GM21723 (cell line): ENCODE measurements at regions not wholly inside any gene's neighbourhood (a gene's known extent, or its start where the extent isn't known, plus 50 kb on each side); places are given as distances from the start of the nearest gene placed in this dataset.
"Not testable (repeated sequence)": the region's sequence is repeated elsewhere in the genome, so short reads cannot be mapped to it uniquely, and the experiment has no call there.

Source experiments
- ATAC-seq: cut with Tn5 transposase; IDR thresholded peaks from one replicate; pipeline ENCODE4 v1.9.1; 2021; ENCODE audit warnings: mild to moderate bottlenecking, moderate library complexity; ENCODE audit not compliant: unreplicated experiment

DNA sequence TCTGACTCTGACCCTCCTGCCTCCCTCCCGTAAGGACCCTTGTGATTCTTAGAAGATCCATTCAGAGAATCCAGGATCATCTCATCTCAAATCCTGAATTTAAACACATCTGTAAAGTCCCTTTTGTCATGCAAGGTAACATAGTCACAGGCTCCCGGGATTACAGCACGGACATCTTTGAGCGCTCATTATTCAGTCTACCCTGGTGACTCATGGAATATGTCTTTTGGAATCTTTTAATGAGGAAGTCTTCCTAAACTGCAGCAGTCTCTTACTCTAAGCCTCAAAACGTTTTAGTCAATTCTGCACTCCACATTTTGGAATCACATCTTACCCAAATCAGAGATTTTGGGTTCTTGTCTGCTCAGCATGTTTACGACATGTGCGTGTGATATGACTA is 198.5 kb upstream of the IRF2BP2 start:
- not testable (repeated sequence) for ATAC-seq

DNA sequence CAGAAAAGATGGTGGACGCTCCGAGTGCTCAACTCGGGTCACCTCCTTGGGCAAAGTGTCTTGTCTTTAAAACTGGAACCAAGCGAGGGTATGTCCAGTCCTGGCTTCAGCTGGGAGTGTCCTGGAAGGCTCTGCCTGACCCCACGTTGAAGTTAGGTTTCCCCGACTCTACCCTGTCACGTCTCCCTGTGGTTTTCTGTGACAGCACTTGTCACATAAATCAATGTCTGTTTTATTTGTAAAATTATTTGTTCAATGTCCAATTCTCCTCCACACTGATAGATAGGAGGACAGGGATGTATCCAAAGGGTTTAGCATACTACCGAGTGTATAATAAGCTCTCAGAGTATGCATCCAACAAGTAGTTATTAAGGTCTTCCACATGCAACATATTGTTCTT is 197.7 kb upstream of the IRF2BP2 start:
- not testable (repeated sequence) for ATAC-seq

DNA sequence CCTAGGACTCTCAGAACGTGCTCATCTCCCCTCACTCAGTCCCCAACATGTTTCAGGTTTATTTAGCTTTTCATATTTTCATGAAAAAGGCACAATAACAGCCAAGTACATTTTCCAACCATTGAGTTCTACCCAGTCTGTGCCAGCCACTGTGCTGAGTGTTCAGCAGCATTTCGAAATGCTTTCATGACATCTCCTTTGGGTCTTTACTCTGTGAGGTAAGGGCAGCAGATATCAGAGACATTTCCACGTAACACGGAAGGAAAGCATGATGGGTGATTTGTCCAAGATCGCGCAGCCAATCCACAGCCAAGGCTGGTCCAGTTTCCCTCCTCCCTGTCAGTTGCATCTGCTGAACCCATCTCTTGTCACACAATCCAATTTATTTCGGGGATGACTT is 192.6 kb upstream of the IRF2BP2 start:
- ATAC-seq = not testable (repeated sequence)

DNA sequence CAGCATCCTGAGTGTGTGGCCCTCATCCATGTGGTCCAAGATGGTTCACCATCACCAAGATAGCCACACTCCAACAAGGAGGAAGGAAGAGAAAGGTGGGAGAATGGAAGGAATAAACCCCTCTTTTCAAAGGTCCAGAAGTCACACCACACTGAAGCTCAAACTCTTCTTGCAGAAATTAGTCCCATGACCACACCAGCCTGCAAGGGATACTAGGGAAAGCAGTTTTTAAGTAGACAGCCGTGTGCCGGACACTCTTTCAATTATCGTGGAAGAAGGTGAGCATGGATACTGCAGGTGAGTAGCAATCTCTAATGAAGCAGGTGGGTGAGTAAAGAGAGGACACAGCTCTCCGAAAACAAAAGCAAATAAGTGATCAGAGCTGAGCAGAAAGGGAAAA is 191.7 kb upstream of the IRF2BP2 start:
- not testable (repeated sequence) for ATAC-seq

DNA sequence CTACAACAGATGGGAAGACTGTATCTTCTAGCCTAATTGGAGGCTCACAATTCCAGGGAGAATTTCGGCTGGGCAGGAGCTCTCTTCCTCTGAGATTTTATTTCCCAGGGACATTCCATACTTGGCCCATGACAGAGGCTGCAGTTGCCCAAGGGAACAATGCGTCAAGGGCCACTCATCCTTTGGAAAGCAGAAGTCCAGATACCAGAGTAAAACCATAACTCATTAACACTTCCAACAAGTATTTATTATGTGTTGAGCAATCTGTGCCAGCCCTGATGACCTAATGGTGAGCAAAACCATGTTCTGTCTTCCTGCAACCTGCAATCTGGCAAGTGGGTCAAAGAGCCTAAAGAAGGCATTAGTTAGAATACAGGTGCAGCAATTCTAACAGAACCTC is 191.2 kb upstream of the IRF2BP2 start:
- ATAC-seq = not testable (repeated sequence)

DNA sequence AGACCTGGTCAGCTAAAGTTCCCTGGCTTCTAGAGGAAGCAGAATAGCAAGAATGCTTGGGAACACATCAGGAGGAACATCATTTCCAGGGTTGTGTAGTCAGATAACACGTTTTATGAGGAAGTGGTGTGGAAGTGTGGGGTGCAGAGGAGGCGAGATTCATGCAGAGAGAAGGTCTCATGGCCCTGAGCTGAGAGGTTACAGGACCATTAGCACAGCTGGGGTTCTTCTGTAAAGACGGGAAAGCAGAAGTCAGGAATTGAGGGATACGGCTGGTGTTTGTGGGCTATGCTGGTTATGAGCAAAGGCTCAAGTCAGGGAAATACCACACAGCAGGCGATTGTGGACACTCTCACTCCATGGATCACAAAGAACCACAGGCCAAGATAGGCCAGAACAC is 190.6 kb upstream of the IRF2BP2 start:
- not testable (repeated sequence) for ATAC-seq

DNA sequence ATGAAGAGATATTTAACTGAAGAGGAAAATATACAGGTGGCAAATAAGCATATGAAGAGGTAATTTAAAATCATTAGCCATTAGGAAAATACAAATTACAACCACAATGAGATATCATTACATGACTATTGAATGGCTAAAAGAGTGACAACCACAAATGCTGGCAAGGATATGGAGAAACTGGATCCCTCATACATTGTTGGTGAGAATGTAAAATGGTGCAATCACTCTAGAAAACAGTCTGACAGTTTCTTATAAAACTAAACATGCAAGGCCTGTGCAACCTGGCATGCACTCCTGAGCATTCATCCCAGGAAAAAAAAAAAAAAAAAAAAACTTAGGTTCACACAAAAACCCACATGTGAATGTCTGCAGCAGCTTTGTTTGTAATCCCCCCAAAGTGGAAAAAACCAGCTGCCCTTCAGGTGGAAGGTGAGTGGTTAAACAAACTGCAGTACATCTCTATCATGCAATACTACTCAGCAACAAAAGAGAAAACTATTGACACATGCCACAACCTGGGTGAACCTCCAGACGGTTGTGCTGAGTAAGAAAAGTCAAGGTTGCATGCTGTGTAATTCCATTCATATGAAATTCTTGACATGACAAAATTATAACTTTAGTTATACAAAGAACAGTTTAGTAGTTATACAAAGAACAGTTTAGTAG is 189.2 kb upstream of the IRF2BP2 start:
- ATAC-seq = not testable (repeated sequence)

DNA sequence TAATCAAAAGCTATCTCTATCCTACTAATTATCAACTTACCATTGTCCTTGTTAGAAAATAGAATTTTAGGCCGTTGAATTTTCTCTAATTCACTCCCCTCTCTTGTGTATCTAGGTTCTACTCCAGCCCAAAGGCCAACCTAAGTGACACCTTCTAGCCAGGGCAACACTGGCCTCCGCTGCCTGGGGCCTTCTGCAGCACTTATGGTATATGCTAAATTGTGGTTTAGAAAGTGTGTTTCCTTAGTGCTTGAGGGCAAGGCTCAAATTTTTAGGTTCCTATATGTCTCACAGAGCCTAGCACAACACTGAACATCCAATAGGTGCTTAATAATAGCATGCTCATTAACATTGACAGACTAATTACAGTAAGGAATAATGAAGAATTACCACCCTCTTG is 187.2 kb upstream of the IRF2BP2 start:
- not testable (repeated sequence) for ATAC-seq

DNA sequence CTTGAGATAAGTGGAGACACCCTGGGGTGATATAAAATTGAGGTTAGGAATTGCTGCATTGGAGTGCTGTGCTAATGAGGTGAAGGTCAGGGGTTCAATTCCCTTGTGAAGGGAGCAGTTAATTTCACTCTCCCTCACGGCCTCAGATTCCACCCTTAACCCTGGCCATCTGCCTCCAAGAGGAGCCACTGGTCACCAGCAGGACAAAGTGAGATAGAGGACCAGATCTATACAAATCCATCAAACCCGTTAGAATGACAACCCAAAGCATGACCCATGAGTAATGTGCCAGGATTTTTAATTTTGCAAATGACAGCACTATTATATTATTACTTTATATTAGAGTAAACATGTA is 186.4 kb upstream of the IRF2BP2 start:
- not testable (repeated sequence) for ATAC-seq

DNA sequence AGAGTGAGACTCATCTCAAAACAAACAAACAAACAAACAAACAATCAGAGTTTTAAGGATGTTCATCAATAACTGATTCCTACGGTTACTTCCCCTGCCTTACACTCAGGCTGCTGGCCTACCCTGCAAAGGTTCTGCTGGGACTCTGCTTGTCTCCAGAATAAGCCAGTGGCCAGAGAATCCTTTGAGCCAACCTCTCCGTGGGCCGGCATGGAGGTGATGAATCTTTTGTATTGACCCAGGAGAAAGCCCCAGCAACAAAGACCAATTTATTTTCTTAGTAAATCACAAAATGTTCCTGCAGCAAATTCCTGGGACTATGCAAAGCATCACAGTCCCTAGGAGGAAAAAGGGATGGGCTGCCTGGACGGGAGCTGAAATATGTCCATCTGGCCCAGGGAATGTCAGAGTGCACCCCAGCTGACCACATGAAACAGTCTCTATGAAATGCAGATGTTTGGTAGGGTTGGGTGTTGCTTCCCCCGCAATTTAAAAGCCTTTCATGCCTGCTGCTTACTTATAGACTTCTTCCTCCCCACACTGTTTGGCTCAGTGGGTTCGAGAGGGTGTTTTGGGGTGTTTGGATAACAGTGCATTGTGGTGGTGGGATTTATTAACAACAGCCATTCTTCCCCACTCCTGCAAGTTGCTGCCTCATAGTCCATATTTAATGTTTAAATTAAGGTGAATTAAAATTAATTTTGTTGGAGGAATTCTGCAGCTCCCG is 185.9 kb upstream of the IRF2BP2 start:
- ATAC-seq = not testable (repeated sequence)

DNA sequence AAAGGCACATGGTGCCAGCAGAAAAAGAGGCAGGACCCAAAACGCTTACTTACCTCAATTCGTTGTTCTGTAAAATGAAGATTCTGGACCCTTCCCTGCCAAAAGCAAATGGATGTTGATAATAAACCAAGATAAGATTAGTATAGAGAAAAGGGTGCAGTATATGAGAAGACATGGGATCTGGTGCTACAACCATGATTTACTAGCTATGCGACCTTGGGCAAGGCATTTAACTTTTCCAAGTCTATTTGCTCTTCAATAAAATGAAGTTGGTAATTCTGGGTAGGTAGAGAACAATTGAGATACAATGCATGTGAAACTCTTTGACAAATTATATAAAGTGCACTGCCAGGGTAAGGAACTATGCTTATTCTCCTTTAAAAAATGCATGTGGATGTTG is 185.0 kb upstream of the IRF2BP2 start:
- not testable (repeated sequence) for ATAC-seq

DNA sequence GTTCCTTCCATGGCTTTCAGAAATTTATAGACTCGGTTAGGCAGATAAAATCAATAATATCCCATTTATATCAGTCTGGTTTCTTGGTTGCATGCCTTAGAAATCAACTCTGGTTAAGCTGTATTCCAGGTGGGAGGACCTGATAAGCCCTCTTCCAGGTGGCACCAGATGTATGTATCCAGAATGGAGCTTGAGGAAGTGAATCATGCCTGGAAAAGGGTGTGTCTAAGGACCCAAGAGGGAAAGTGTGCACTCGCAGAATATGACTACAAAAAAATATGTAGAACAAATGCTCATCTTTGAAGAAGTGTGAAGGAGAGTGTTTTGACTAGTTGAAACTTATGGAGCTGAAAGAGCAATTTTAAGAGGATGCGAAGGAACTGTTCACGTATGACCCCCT is 184.5 kb upstream of the IRF2BP2 start:
- not testable (repeated sequence) for ATAC-seq

DNA sequence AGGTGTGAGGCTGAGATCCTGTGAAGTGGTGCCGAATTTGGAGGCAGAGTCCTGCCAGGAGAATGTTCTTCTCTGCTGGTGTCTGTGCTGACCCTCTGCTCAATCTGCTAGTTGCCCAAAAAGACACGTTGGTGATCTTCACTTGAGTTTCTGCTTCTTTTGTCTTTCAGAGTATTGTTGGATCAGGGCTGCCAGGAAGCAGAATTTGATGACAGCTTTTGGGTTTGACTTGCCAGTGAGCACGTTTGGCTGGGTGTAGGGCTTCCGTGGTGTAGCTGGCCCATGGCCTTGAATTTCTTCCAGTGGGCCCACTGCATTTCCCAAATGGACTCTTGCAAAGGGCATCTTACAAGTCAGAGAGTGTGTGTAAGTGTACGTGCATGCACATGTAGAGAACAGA is 183.9 kb upstream of the IRF2BP2 start:
- not testable (repeated sequence) for ATAC-seq

DNA sequence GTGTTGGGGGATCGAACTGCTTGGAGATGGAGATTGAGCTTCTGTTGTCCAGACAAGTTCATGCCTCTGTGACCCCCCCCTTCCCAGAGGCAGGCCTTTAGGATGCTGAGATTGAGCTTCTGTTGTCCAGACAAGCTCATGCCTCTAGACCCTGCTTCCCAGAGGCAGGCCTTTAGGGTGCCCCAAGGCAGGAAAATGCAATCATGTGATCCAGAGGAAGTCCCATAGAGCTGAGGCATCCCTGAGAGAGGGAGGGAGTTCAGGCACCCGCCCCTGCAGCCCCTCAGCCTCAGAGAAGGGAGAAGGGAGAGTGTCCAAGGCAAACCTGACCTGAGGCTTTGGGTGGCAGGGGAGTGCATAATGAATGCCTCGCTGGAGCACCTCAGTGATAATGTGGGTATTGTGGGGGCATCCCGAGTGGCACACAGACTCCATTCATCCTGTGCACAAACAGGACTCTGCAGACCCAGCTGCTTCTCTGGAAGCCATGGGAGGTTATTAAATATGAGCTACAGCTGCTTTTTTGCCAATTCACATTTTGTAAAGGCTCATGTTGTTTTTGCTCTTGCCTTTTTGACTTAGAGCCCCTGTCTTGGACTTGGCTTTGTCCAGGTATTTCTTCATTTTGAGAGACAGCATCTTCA is 182.4 kb upstream of the IRF2BP2 start:
- not testable (repeated sequence) for ATAC-seq

DNA sequence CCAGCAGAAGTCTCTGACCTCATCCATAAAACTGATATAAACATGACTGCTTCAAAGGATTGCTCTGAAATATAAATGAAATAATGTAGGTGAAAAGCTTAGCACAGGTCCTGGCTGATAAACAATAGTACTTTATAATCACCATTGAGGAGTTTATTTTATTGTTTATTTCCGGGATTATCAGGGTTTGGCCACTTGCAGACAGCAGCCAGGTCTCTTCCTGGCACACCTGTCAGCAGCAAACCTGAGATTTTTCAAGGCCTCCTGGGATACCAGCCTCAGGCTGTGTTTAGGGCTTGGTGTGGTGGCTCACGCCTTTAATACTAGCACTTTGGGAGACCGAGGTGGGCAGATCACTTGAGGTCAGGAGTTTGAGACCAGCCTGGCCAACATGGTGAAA is 181.6 kb upstream of the IRF2BP2 start:
- ATAC-seq = not testable (repeated sequence)

DNA sequence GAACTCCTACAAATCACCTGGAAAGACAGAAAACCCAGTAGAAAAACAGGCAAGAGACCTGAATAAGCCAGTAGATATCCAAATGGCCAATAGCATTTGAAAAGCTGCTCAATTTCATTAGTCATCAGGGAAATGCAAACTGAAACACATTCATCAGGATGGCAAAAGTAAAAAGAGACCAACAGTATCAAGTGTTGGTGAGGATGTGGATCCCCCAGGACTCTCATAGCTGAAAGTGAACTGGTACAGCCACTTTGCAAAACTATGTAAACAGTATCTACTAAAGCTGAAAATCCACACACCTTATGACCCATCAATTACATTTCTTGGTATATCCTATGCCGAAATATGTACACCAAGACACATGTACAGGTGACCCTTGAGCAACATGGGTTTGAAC is 180.4 kb upstream of the IRF2BP2 start:
- ATAC-seq = not testable (repeated sequence)

DNA sequence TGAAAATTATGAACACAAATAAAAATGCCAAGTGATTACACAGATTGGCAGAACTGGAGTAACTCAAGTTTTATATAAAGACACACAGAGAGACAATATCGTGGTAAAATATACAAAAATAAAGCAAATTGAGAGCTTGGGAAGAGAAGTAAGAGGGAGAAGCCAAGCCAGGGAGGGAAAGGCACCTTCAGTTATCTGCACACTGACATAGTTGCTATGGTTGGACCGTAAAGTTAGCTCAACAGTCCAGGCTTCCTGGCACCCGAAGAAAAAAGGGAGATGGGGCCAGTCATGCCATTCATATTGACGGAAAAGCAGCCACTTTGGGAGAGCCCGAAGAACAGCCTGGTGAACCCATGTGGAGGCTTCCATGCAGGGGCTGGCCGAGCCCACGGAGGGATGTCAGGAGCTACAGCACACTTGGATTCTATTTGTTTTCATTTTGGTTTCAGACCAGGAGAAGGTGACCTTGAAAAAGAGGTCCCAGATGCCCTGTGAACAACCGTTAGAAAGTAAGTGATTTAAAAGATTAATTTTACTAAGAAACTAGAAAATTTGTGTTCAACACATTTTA is 177.1 kb upstream of the IRF2BP2 start:
- not testable (repeated sequence) for ATAC-seq

DNA sequence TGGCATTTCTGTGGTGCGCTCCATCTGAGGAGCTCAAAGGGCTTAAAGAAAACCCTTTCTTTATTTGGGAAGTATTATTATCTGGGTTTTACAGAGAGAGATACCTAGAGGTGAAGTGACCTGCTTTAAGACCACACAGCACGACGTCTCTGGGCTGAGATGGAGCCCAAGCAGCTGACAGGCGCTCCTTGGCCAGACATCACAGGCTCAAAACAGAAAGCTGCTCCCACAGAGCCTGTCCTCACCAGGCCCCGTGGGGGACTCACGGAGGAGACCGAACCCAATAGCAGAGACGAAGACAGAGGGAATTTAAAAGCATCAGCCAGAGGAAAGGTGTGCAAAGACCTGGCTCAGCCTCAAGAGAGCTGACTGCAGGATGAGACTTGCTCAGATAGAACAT is 175.9 kb upstream of the IRF2BP2 start:
- ATAC-seq = not testable (repeated sequence)

DNA sequence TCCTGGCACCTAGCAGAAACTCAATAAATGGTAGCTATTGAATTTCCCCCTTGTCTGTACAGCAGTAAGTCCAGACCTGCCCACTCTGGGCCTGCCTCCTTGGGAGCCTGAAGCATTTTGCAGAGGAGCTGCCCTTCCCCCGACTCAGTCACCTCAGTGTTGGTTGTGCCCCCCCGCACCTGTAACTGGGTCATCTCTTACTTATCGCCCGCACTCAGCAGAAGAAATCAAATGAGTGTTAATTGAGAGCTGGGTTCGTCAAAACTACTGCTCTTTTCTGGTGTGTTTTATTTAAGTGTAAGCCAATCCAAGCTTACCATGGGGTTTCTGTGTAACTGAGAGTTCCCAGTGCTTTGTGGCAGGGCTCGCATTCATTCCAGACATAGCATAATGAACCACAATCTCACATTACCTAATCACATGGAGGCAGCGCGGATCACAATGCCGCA is 175.5 kb upstream of the IRF2BP2 start:
- ATAC-seq = not testable (repeated sequence)

DNA sequence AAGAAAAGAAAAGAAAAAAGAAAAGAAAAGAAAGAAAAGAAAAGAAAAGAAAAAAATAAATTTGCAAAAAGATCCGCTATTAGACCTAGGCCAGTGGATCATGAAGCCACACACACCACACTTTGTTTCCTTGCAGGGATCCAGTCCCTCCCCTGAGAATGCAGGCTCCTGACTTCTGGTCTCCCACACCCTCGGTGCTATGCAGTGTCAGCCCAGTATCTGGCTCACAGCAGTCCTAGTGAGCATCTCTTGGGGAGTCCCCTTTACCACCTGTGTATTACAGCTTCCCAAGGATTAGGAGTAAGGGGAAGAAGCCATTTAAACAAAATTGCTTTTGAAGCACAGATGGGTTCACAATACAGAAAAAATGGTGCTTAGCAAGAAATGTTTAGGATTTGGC is 174.1 kb upstream of the IRF2BP2 start:
- ATAC-seq = not testable (repeated sequence)

DNA sequence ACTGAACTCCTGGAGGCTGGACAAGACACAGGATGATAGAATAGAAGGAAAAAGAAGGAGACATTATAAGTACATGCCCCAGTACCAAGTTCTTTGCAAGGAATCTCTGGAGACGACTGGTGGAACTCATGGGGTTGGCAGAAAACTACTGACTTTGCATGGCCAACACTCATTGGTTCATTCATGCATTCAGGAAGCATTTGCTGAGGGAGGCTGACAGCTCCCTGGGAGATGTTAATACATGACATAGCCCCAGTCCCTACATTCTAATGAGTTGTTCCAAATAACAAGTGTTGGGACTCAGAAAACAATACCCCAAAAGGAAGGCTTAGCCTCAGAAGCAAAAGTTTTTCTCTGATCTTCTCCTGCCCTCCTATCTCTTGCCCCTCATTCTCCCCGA is 172.8 kb upstream of the IRF2BP2 start:
- ATAC-seq = no peak
